Loucy (cell line): ENCODE measurements at regions not wholly inside any gene's neighbourhood (a gene's known extent, or its start where the extent isn't known, plus 50 kb on each side); places are given as distances from the start of the nearest gene placed in this dataset.

Experiments used
- CTCF ChIP-seq: fragments of 200-600 bp; sonication (generic); conservative IDR thresholded peaks from 2 replicates; pipeline ENCODE4 v1.5.1; 2014; ENCODE audit warnings: mild to moderate bottlenecking, antibody characterized with exemption, low read length
- EZH2phosphoT487 ChIP-seq: fragments of 200-600 bp; IDR thresholded peaks from 2 replicates; pipeline ENCODE4 v1.6.1; 2018; ENCODE audit warnings: antibody characterized with exemption, mild to moderate bottlenecking, moderate library complexity, borderline replicate concordance

- TF ChIP-seq CTCF = no peak
- no peak for TF ChIP-seq EZH2phosphoT487
Observed at GRCh38 chr4:106704253-106704870, 331.8 kb downstream of the DKK2 start.
